GM13977 (cell line): ENCODE measurements at regions not wholly inside any gene's neighbourhood (a gene's known extent, or its start where the extent isn't known, plus 50 kb on each side); places are given as distances from the start of the nearest gene placed in this dataset.

Source experiments
- DNase-seq: peaks from one replicate; pipeline ENCODE4 v3.0.0; 2012; ENCODE audit warnings: low spot score
- CTCF ChIP-seq: IDR thresholded peaks from 2 replicates; pipeline ENCODE4 v1.5.1; 2012; ENCODE audit warnings: mild to moderate bottlenecking, control low read depth; ENCODE audit not compliant: insufficient read depth; ENCODE audit errors: extremely low read depth, missing control alignments
- in situ Hi-C: fragments of 300-500 bp; cut with MboI; formaldehyde crosslinking; loops from one replicate; pipeline ENCODE4 v1.12.0; 2022; ENCODE audit warnings: low sequenced_read_pairs, low pct_unique_long_range_greater_than_20kb, mixed read lengths, inconsistent platforms; ENCODE audit not compliant: unreplicated experiment

- no peak for DNase-seq
- TF ChIP-seq CTCF, result no peak
- in situ Hi-C loops, result no loop called here
Measured at GRCh38 chr4:126558596-126558995, 1074.2 kb upstream of the INTU start.

GRCh38 chr4:126559961-126560360 is 1072.8 kb upstream of the INTU start:
- in situ Hi-C loops, result no loop called here
- TF ChIP-seq CTCF, result no peak
- no peak for DNase-seq

- TF ChIP-seq CTCF, result no peak
- in situ Hi-C loops, result no loop called here
- DNase-seq, result no peak
Measured at GRCh38 chr4:126560794-126561193, 1072.0 kb upstream of the INTU start.

- in situ Hi-C loops, result no loop called here
- TF ChIP-seq CTCF, result no peak
- DNase-seq, result no peak
Measured at GRCh38 chr4:126563389-126563788, 1069.4 kb upstream of the INTU start.

GRCh38 chr4:126564283-126564854 is 1068.4 kb upstream of the INTU start:
- no peak for TF ChIP-seq CTCF
- in situ Hi-C loops, result no loop called here
- DNase-seq, result no peak

- in situ Hi-C loops, result no loop called here
- no peak for DNase-seq
- TF ChIP-seq CTCF, result no peak
Measured at GRCh38 chr4:126568652-126569570, 1063.8 kb upstream of the INTU start.
